Keratinocyte (primary cell): ENCODE measurements at regions not wholly inside any gene's neighbourhood (a gene's known extent, or its start where the extent isn't known, plus 50 kb on each side); places are given as distances from the start of the nearest gene placed in this dataset.

Experiments
- EZH2 ChIP-seq: IDR thresholded peaks from one replicate; pipeline ENCODE4 v1.6.1; 2012; ENCODE audit warnings: inconsistent platforms, mild to moderate bottlenecking, low read length, moderate library complexity
- TF ChIP-seq, protein P1 (sequence below), 3 experiments: IDR thresholded peaks in 1 of 3; conservative IDR thresholded peaks in 1 of 3; optimal IDR thresholded peaks in 1 of 3; 2 replicates in 2 of 3; 3 replicates in 1 of 3; pipeline versions ENCODE3 to v1.5.1; 2011; ENCODE audit warnings: low read length in 3 of 3, mild to moderate bottlenecking in 3 of 3, moderate library complexity in 2 of 3, control low read depth in 1 of 3, inconsistent platforms in 1 of 3; ENCODE audit not compliant: insufficient read depth in 2 of 3; ENCODE audit errors: extremely low read depth in 1 of 3

DNA sequence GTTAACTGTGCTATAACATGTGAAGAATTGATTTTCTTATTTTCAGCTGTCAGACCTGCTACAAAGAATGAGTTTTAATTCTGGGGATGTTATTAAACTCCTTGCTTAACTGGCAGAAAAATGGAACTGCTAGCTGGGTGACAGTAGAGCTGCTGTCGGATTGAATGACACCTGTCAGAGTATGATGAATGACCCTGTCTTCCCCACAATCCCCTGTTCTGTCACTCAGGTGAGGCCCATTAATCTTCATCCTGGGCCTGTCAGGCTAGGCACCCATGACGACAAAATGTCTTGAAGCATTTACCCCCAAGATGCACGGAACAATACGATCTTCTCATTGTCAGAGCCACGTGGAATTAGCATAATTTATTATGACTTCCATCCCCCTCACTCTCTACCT, 129.9 kb upstream of the ETAA1 start:
- TF ChIP-seq, protein P1, sequence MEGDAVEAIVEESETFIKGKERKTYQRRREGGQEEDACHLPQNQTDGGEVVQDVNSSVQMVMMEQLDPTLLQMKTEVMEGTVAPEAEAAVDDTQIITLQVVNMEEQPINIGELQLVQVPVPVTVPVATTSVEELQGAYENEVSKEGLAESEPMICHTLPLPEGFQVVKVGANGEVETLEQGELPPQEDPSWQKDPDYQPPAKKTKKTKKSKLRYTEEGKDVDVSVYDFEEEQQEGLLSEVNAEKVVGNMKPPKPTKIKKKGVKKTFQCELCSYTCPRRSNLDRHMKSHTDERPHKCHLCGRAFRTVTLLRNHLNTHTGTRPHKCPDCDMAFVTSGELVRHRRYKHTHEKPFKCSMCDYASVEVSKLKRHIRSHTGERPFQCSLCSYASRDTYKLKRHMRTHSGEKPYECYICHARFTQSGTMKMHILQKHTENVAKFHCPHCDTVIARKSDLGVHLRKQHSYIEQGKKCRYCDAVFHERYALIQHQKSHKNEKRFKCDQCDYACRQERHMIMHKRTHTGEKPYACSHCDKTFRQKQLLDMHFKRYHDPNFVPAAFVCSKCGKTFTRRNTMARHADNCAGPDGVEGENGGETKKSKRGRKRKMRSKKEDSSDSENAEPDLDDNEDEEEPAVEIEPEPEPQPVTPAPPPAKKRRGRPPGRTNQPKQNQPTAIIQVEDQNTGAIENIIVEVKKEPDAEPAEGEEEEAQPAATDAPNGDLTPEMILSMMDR (optimal IDR thresholded peaks at IDR 0.05 in 1 of 3, IDR thresholded peaks at IDR 0.05 in 1 of 3, conservative IDR thresholded peaks at IDR 0.05 in 1 of 3; ENCODE audit: extremely low read depth in 1 of 3, insufficient read depth in 2 of 3, low read length in 3 of 3) = no peak
- no peak for TF ChIP-seq EZH2
